Astrocyte (in vitro differentiated cells and primary cell): ENCODE measurements at regions not wholly inside any gene's neighbourhood (a gene's known extent, or its start where the extent isn't known, plus 50 kb on each side); places are given as distances from the start of the nearest gene placed in this dataset.

Experiments used
- CTCF ChIP-seq: IDR thresholded peaks from 2 replicates; pipeline ENCODE4 v1.5.1; 2011; ENCODE audit warnings: low read depth, mild to moderate bottlenecking, inconsistent platforms, low read length, moderate library complexity; ENCODE audit not compliant: insufficient read depth
- EZH2 ChIP-seq: IDR thresholded peaks from 2 replicates; pipeline ENCODE4 v1.6.1; 2012; ENCODE audit warnings: mild to moderate bottlenecking, low read length, inconsistent platforms; ENCODE audit not compliant: insufficient read depth

DNA sequence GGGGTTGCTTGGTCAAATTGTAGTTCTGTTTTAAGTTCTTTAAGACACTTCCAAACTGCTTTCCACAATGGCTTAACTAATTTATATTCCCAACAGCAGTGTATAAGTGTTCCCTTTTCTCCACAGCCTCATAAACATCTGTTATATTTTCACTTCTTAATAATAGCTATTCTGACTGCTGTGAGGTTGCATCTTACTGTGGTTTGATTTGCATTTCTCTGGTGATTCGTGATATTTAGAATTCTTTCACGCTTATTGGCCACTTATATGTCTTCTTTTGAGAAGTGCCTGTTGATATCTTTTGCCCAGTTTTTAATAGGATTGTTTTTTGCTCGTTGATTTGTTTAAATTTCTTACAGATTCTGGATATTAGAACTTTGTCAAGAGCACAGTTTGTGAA lies 278.6 kb upstream of the ITM2A start:
- TF ChIP-seq EZH2 (no peak), CTCF (no peak)
